ENCODE measurements at regions not wholly inside any gene's neighbourhood (a gene's known extent, or its start where the extent isn't known, plus 50 kb on each side); places are given as distances from the start of the nearest gene placed in this dataset.
"Not testable (repeated sequence)": the region's sequence is repeated elsewhere in the genome, so short reads cannot be mapped to it uniquely, and the experiment has no call there.

DNA sequence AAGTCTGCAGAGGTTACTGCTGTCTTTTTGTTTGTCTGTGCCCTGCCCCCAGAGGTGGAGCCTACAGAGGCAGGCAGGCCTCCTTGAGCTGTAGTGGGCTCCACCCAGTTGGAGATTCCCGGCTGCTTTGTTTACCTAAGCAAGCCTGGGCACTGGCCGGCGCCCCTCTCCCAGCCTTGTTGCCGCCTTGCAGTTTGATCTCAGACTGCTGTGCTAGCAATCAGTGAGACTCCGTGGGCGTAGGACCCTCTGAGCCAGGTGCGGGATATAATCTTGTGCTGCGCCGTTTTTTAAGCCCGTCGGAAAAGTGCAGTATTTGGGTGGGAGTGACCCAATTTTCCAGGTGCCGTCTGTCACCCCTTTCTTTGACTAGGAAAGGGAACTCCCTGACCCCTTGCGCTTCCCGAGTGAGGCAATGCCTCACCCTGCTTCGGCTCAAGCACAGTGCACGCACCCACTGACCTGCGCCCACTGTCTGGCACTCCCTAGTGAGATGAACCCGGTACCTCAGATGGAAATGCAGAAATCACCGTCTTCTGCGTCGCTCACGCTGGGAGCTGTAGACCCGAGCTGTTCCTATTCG is 198.9 kb upstream of the ECI2 start:
- TF ChIP-seq, protein P1, sequence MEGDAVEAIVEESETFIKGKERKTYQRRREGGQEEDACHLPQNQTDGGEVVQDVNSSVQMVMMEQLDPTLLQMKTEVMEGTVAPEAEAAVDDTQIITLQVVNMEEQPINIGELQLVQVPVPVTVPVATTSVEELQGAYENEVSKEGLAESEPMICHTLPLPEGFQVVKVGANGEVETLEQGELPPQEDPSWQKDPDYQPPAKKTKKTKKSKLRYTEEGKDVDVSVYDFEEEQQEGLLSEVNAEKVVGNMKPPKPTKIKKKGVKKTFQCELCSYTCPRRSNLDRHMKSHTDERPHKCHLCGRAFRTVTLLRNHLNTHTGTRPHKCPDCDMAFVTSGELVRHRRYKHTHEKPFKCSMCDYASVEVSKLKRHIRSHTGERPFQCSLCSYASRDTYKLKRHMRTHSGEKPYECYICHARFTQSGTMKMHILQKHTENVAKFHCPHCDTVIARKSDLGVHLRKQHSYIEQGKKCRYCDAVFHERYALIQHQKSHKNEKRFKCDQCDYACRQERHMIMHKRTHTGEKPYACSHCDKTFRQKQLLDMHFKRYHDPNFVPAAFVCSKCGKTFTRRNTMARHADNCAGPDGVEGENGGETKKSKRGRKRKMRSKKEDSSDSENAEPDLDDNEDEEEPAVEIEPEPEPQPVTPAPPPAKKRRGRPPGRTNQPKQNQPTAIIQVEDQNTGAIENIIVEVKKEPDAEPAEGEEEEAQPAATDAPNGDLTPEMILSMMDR (IDR thresholded peaks at IDR 0.05), result not testable (repeated sequence)
- not testable (repeated sequence) for TF ChIP-seq POLR2AphosphoS5 (IDR thresholded peaks at IDR 0.05; ENCODE audit: low read depth, low read length)
- TF ChIP-seq, protein P2, sequence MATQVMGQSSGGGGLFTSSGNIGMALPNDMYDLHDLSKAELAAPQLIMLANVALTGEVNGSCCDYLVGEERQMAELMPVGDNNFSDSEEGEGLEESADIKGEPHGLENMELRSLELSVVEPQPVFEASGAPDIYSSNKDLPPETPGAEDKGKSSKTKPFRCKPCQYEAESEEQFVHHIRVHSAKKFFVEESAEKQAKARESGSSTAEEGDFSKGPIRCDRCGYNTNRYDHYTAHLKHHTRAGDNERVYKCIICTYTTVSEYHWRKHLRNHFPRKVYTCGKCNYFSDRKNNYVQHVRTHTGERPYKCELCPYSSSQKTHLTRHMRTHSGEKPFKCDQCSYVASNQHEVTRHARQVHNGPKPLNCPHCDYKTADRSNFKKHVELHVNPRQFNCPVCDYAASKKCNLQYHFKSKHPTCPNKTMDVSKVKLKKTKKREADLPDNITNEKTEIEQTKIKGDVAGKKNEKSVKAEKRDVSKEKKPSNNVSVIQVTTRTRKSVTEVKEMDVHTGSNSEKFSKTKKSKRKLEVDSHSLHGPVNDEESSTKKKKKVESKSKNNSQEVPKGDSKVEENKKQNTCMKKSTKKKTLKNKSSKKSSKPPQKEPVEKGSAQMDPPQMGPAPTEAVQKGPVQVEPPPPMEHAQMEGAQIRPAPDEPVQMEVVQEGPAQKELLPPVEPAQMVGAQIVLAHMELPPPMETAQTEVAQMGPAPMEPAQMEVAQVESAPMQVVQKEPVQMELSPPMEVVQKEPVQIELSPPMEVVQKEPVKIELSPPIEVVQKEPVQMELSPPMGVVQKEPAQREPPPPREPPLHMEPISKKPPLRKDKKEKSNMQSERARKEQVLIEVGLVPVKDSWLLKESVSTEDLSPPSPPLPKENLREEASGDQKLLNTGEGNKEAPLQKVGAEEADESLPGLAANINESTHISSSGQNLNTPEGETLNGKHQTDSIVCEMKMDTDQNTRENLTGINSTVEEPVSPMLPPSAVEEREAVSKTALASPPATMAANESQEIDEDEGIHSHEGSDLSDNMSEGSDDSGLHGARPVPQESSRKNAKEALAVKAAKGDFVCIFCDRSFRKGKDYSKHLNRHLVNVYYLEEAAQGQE (IDR thresholded peaks at IDR 0.05; ENCODE audit: insufficient read depth in 1 of 2, low read depth in 2 of 2, low read length in 1 of 2), result not testable (repeated sequence)

All from Panc1 (cell line).